ENCODE measurements at regions not wholly inside any gene's neighbourhood (a gene's known extent, or its start where the extent isn't known, plus 50 kb on each side); places are given as distances from the start of the nearest gene placed in this dataset.

- TF ChIP-seq NR2C2 (CRISPR knock-in tag; IDR thresholded peaks at IDR 0.05) (no peak), NR2C2 (tag; IDR thresholded peaks at IDR 0.05) (no peak), HDGF (IDR thresholded peaks at IDR 0.05) (no peak), ZNF778 (CRISPR knock-in tag; IDR thresholded peaks at IDR 0.05) (no peak), FOXO4 (CRISPR knock-in tag; IDR thresholded peaks at IDR 0.05) (no peak)
Measured at GRCh38 chr13:88866195-88866594, 1195.0 kb downstream of the SLITRK5 start.

Measured in K562 (cell line).